HG03575 (cell line): ENCODE measurements at regions not wholly inside any gene's neighbourhood (a gene's known extent, or its start where the extent isn't known, plus 50 kb on each side); places are given as distances from the start of the nearest gene placed in this dataset.

Source experiments
- ATAC-seq: cut with Tn5 transposase; IDR thresholded peaks from one replicate; pipeline ENCODE4 v1.9.1; 2021; ENCODE audit not compliant: unreplicated experiment, insufficient number of reproducible peaks, low FRiP score; ENCODE audit errors: extremely low read depth

GRCh38 chr3:30945291-30945690 is 50.8 kb upstream of the GADL1 start:
- no peak for ATAC-seq

GRCh38 chr3:30948426-30948825 is 54.0 kb upstream of the GADL1 start:
- ATAC-seq: no peak

GRCh38 chr3:30951826-30952225 is 57.4 kb upstream of the GADL1 start:
- ATAC-seq: no peak

- no peak for ATAC-seq
Measured at GRCh38 chr3:30952786-30953185, 58.3 kb upstream of the GADL1 start.

GRCh38 chr3:30954426-30954825 is 60.0 kb upstream of the GADL1 start:
- ATAC-seq: no peak

GRCh38 chr3:30962084-30962483 is 67.6 kb upstream of the GADL1 start:
- no peak for ATAC-seq

GRCh38 chr3:30962493-30962892 is 68.0 kb upstream of the GADL1 start:
- ATAC-seq: no peak

GRCh38 chr3:30963223-30963722 is 68.8 kb upstream of the GADL1 start:
- ATAC-seq: no peak

- peak; percentile 93 for ATAC-seq
Measured at GRCh38 chr3:30964612-30965011, 70.2 kb upstream of the GADL1 start.

- no peak for ATAC-seq
Measured at GRCh38 chr3:30966896-30967295, 72.4 kb upstream of the GADL1 start.

- ATAC-seq: no peak
Measured at GRCh38 chr3:30970183-30970582, 75.7 kb upstream of the GADL1 start.

GRCh38 chr3:30972449-30972848 is 78.0 kb upstream of the GADL1 start:
- no peak for ATAC-seq

GRCh38 chr3:30974071-30974470 is 79.6 kb upstream of the GADL1 start:
- no peak for ATAC-seq

- no peak for ATAC-seq
Measured at GRCh38 chr3:30977592-30977991, 83.1 kb upstream of the GADL1 start.

GRCh38 chr3:30980993-30981392 is 86.5 kb upstream of the GADL1 start:
- ATAC-seq: no peak

- no peak for ATAC-seq
Measured at GRCh38 chr3:30982416-30983075, 88.1 kb upstream of the GADL1 start.

- ATAC-seq: no peak
Measured at GRCh38 chr3:30984855-30985749, 90.6 kb upstream of the GADL1 start.

- no peak for ATAC-seq
Measured at GRCh38 chr3:30986551-30986950, 92.1 kb upstream of the GADL1 start.

GRCh38 chr3:30988769-30989168 is 94.3 kb upstream of the GADL1 start:
- no peak for ATAC-seq
